Cardiac muscle cell (in vitro differentiated cells and primary cell): ENCODE measurements at regions not wholly inside any gene's neighbourhood (a gene's known extent, or its start where the extent isn't known, plus 50 kb on each side); places are given as distances from the start of the nearest gene placed in this dataset.

ENCODE experiments used
- DNase-seq, 2 donors: peaks; one replicate each; pipeline versions ENCODE4 v3.0.0 to v3.0.0-alpha.2; 2010 to 2017; ENCODE audit warnings: low read depth in 1 of 2, low spot score in 1 of 2
- H3K27ac ChIP-seq: fragments of 200-600 bp; sonication (generic); 2 replicates; pipeline ENCODE4 v1.5.1; 2016
- H3K27me3 ChIP-seq: fragments of 200-600 bp; sonication (generic); 2 replicates; pipeline ENCODE4 v1.6.0; 2016; ENCODE audit warnings: control low read depth
- H3K36me3 ChIP-seq: fragments of 200-600 bp; sonication (generic); 2 replicates; pipeline ENCODE4 v1.5.1; 2016; ENCODE audit warnings: control low read depth
- H3K4me1 ChIP-seq: fragments of 200-600 bp; sonication (generic); 2 replicates; pipeline ENCODE4 v1.8.1; 2017; ENCODE audit warnings: low read depth, mild to moderate bottlenecking, mixed run types
- H3K4me3 ChIP-seq: fragments of 200-600 bp; sonication (generic); 2 replicates; pipeline ENCODE4 v1.5.1; 2016; ENCODE audit warnings: mild to moderate bottlenecking
- H3K9me3 ChIP-seq: fragments of 200-600 bp; sonication (generic); 2 replicates; pipeline ENCODE4 v1.5.1; 2017; ENCODE audit warnings: low read depth, mild to moderate bottlenecking, control low read depth
- CTCF ChIP-seq: IDR thresholded peaks from 2 replicates; pipeline ENCODE4 v1.5.1; 2012; ENCODE audit warnings: low read depth, mild to moderate bottlenecking, low read length

GRCh38 chr9:82599336-82599949 lies 463.5 kb downstream of the RASEF start:
- peaks cover 26% of the 10 kb centered on the region for H3K4me1 ChIP-seq
- no peaks in the 10 kb centered on the region for H3K9me3 ChIP-seq
- no peak for DNase-seq
- no peak for TF ChIP-seq CTCF
- no peaks in the 10 kb centered on the region for H3K36me3 ChIP-seq
- H3K27me3 ChIP-seq: no peaks in the 10 kb centered on the region
- H3K4me3 ChIP-seq: no peak overlapping the region
- H3K27ac ChIP-seq: no peak overlapping the region

- Histone ChIP-seq H3K36me3 (no peaks in the 10 kb centered on the region), H3K4me1 (peaks cover 29% of the 10 kb centered on the region), H3K9me3 (no peaks in the 10 kb centered on the region), H3K27ac (no peak overlapping the region), H3K4me3 (no peak overlapping the region), H3K27me3 (no peaks in the 10 kb centered on the region)
- no peak for TF ChIP-seq CTCF
- DNase-seq: peak in 1 of 2 donors; percentile 17
Measured at GRCh38 chr9:82600536-82601292, 462.2 kb downstream of the RASEF start.

- TF ChIP-seq CTCF: no peak
- no peak overlapping the region for H3K4me3 ChIP-seq
- DNase-seq: peak; percentile 39 to 74
- H3K27me3 ChIP-seq: no peaks in the 10 kb centered on the region
- peaks cover 29% of the 10 kb centered on the region for H3K4me1 ChIP-seq
- H3K36me3 ChIP-seq: no peaks in the 10 kb centered on the region
- no peak overlapping the region for H3K27ac ChIP-seq
- H3K9me3 ChIP-seq: no peaks in the 10 kb centered on the region
Measured at GRCh38 chr9:82601293-82601771, 461.6 kb downstream of the RASEF start.

GRCh38 chr9:82604947-82605656 lies 457.8 kb downstream of the RASEF start:
- H3K36me3 ChIP-seq: no peaks in the 10 kb centered on the region
- no peak overlapping the region for H3K27ac ChIP-seq
- H3K4me1 ChIP-seq: peaks cover 21% of the 10 kb centered on the region
- no peaks in the 10 kb centered on the region for H3K9me3 ChIP-seq
- TF ChIP-seq CTCF: no peak
- H3K27me3 ChIP-seq: peaks cover 10% of the 10 kb centered on the region
- H3K4me3 ChIP-seq: no peak overlapping the region
- DNase-seq: peak in 1 of 2 donors; percentile 32

GRCh38 chr9:82605657-82606031 lies 457.3 kb downstream of the RASEF start:
- H3K4me3 ChIP-seq: no peak overlapping the region
- no peak for DNase-seq
- TF ChIP-seq CTCF: no peak
- no peak overlapping the region for H3K27ac ChIP-seq
- H3K9me3 ChIP-seq: no peaks in the 10 kb centered on the region
- no peaks in the 10 kb centered on the region for H3K36me3 ChIP-seq
- peaks cover 18% of the 10 kb centered on the region for H3K4me1 ChIP-seq
- H3K27me3 ChIP-seq: peaks cover 14% of the 10 kb centered on the region
